NCI-H2227 treated with DMSO at 0.1 percent for 48 hours (cell line): ENCODE measurements at regions not wholly inside any gene's neighbourhood (a gene's known extent, or its start where the extent isn't known, plus 50 kb on each side); places are given as distances from the start of the nearest gene placed in this dataset.

Experiments
- DNase-seq: peaks from one replicate; lab custom pipeline; 2025; lab: John Stamatoyannopoulos, UW

DNA sequence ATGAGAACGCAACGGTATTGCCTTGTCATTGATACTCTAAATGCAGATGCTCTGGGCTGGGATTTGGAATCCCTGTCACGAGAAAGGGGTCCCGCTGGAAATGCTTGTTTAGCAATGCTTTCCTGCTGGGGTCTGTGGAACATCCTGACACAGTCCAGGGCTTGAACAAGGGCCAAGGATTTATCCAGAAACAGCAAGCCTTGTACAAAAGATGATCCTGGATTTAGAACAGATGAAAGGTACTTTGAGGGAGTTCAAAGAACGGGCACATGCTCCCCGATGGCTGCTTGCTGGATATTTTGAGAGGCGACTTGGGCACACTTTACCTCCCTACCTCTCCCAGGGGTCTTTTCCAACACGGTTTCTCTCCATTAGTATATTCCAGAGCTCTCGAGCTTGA lies 108.1 kb upstream of the CELF4 start:
- no peak for DNase-seq

DNA sequence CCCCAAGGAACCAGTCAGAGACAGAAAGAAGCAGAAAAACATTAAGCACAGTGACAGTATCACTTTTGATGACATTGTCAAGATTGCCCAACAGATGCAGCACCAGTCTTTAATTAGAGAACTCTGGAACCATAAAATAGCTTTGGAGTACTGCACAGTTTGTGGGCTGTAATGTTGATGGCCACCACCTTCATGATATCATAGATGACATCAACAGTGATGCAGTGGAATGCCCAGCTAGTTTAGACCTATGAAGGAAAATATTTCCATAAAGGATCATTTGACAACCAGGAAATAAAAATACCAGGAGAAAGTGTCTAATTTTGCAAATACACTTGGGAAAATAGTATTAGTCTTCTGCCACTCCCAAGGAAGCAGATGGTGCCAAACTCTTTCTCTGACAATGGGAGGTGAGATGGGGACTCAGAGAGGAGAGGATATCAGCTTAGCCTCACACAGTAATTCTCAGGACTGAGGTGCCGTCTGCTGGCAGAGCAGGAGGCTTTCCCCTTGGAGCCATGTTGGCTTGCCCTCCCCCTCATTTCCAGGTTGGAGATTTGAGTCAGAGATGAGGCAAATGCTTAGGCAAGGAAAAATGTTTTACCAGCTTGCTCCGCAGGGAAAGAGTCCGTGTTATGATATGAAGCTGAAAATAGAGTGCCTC lies 107.5 kb upstream of the CELF4 start:
- no peak for DNase-seq

DNA sequence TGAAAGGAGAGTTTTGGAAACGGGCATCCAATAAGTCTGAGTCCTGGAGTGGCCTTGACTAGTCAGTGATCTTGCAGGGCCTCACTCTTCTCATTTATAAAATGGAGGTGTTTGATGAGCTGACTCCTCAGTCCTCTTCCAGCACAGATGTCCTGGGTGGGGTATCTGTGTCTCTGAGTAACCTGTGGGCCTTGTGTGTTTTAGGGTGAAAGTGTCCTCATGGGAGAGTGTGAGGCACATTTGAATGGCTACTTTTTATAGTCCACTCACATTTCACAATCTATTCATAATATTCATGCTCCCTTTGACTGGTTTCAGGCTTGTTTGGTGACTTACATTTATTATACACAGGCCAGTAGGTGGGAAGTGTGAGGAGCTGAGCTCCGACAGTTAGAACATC lies 106.4 kb upstream of the CELF4 start:
- no peak for DNase-seq

DNA sequence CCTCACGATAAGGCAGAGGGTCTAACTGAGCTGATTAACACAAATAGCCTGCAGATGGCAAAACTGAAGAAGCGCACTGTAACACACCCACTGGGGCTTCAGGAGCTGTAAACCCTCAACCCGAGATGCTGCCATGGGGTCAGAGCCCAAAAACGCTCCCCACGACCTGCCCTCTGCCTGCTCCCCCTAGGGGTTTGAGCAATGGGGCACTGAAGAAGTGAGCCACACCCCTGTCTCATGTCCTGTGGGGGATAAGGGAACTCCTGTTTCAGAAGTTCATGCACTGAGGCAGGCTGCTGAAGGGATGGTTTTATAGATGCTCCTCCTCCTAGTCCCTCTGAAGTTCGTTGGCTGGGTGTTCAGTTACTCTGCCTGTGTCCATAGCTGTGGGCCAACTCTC lies 105.9 kb upstream of the CELF4 start:
- DNase-seq: no peak

DNA sequence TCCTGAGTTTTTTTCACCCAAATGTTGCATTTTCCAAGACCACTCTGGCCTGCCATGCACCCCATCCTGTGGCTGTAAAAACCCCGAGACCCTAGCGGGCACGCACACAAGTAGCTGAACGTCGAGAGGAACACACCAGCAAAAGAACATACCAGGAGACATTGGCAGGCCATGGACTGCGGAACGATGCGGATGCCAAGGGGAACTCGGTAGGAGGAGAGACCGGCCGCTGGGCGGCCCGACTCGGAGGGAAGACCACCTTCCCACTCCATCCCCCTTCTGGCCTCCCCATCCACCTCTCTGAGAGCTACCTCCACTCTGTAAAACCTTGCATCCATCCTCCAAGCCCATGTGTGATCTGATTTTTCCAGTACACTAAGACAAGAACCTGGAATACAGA lies 105.5 kb upstream of the CELF4 start:
- DNase-seq: no peak

DNA sequence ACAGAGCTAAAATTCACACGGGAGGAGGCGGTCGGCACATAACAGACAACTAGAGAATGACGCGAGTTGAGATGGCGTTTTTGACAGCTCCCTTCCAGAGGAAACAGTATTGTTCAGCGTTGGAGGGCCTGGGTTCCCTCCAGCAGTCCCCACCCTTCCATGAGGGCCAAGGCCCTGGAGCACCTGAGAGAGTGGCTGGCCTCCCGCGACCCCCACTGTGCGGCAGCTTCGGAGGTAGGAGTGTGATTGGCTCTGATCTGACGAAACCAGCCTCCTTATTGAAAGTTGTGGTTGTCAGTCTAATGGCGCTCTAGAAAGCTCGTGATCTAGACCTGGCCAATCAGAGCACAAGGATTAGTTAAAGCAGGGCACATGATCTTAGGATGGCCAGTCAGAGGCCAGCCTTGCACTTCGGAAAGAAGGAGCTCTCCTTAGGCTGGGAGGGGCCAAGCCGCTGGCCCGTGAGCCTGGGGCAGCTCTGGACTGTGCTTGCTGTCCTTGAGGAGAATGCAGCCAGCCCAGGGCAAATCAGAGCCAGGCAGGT lies 104.5 kb upstream of the CELF4 start:
- DNase-seq: no peak

DNA sequence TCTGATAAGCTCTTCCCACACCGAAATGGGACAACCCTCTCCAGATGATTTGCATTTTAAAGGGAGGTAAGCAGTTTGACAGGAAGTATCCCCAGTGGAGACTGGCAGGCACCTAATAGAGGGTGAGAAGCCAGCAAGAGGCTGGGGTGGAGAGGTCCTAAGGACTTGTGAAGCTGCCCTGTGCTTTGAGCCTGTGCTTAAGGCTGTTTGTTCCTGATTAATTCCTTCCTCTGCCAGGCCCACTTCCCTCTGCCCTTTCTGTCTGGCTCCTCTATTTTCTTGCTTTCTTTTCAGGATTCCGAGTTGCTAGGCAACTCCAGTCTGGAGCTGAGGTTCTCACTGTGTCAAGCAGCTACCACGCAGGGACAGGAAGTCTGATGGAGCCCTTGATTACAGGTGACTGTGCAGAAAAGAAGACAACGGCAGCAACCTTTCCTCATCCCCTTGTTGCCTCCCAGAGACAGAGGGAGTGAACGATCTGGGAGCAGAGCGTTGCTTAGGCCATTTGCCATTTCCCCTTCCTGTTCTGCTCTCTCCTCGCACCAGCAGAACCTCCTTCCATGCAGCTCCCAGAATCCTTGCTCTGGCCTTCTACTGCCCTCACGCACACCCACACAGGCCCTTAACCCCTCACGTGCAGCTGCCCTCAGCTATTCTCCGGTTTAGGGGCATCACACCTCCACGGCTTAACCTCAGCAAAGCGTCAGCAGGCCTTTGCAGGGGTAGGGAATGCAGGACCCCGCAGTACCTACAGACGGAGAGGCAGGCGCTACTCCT lies 103.6 kb upstream of the CELF4 start:
- peak; percentile 73 for DNase-seq

DNA sequence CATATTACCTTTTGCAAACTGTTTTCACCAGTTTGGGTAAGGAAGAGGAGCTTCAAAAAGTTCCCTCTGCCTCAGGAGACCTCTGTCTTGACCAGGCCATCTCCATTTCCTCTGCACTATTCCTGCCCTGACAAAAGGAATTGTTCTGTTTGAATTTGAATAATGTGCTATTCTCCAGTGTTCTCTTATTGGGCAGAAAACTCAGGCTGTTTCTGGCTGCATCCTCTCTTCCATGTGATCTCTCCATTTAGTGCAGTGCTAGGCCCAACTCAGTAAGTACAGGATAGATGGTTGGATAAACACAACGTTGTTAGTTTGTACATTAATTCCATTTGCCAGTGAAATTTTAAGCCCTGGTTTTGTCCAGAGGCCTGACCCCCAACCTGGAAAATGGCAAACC lies 102.2 kb upstream of the CELF4 start:
- DNase-seq: no peak

DNA sequence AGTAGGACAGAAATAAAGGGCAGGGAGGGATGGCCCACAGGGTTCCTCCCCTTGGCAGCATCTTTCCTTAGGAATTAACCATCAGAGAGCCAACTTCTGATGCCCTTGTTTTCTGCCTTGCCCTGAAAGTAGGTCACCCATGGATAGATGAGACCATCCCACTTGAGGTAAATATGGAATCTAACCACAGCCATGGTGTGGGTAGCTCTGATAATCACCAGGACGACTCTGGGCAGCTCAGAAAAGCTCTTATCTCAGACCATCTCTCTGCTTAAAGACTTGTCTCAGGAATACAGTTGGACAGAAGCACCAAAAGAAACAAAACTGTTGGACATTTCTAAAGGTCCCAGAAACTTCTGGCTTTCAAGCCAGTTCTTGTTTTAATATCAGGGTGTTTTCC lies 101.4 kb upstream of the CELF4 start:
- DNase-seq: no peak

DNA sequence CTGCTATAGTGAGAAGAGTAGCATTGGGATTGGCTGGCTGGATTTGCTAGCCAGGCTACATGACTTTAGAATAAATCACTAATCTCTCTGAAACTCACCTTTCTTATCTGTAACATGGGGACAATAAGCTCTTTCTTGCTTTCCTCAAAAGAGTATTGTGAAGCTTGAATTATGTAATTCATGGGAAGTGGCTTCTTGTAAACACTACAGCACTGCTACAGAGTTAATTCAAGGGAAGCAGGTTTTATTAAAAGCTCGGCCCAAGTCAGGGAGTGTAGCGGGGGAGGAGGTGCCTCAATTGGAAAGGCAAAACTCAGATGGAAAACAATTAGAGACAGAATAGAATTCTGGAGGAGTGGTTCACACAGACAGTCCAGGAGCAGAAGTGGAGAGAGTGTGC lies 100.9 kb upstream of the CELF4 start:
- DNase-seq: no peak

DNA sequence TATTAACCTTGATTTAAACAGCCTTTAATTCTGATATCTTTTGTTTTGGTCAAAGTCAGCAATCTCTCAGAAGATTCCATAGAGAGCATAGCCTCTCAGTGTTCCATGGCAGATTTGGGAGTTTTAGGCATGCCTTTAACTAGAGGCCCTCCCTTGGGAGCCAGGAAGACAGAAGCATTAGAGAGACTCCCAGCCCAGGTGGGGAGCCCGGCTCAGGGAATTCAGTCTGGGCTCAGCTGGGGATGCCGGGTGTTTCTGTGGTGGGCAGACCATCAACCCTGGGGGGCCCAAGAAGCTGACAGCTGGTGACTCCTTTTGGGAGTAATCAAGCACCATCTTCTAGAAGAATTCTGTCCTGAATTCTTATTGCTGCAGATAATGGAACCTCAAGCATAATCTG lies 99.7 kb upstream of the CELF4 start:
- DNase-seq: no peak

DNA sequence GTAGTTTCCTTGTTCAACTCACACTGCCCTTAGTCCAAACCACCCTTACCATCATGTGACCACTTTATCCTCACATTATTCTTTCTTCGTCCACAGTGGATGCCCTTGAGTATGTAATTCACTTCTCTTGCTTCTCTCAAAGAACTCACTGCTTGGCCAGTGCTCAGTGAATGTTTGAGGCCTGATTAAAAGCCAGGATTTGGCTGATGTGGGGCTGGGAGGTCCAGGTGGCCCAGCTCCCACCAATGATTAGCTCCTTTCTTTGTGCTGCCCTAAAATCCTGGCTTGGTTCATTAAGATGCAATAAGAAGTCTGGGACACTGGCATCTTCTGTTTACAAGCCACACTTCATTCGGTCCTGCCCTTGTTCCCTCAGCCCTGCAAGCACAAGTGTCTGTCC lies 97.8 kb upstream of the CELF4 start:
- no peak for DNase-seq

DNA sequence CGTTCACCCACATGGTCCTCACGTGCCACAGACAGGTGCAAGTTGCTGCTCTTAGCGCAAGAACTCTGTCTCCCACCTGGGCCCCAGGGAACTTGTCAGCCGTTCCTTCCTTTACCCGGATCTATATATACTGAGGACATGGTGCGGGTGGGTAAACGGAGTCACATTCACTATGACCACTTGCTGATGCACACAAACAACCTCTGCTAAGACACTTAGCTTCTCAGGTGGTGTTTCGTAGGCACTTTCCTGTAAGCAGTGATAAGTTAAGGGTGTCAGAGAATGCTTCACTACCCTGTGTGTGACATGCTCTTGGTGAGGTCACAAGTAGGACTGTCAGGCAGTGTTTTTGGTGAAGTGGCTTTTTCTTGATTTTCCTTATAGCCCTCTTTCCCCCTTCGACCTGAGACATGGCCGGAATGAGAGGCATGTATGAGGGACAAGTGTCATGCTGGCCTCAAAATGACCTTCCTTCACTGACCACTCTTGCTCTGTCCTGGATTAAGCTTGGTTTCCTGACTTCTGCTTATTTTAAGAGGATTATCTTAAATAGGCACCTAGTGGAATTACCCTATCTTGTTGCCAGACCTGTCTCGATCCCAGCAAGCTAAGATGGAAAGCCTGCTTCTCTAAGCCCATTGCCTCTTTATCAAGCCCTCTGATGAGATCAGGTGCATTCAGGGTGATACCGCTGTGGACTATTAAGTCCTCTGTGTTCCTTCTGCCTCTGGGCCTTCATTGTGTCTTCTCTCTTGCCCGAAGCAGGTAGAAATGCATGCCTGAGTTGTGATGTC lies 97.1 kb upstream of the CELF4 start:
- no peak for DNase-seq

DNA sequence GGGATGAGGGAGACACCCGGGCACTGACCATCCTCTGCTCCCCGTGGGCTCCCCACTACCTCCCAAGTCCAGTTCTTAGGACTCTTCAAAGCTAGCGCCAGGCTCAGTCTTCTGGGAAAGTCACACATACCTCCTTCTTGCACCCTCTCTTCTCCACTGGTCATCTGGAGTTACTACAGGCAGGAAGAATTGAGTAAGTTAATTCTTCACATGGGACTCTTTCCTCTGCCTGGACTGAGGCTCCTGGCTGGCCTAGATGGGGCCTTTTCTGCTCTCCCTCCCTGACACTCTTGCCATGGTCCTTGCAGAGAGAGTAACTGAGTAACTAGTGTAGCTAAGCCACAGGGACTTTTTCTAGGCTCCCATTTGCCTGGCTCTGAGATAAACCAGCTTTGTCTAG lies 96.5 kb upstream of the CELF4 start:
- DNase-seq: no peak

DNA sequence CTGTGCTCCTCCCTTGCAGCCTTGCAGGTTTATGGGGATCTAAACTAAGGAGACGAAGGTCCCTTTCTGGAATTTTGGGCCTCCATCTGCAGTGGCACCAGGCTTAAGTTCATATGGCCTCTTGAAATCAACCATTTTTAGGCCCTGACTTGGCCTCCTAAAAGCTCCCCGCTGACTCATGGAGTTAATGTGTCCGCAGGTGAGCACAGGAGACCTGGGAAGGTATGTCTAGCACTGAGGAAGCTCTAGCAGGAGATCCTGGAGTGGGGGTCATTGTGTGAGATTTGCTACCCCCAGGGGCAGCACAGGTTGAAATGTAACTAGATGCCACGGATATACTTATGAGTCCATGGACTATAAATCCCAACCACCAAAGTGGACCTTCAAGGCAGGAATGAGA lies 95.9 kb upstream of the CELF4 start:
- DNase-seq: no peak

DNA sequence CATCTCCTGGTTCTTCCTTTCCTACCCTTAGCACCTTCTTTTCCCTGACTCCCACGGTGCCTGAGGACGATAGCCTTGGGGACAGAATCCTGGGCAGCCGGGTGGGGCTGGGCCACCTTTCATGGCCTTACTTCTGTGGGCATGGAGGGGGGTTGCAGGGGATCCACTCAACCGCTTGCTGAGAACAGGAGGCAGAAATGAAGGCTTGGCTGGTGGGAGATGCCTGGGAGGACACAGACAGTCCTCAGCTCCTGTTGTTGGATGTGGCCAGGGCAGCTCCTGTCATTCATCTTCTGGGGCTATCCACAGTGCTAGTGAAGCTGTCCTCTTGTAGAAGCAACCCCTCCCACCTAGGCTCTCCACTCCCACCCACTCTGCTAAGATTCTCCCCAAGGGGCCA lies 95.5 kb upstream of the CELF4 start:
- DNase-seq: no peak

DNA sequence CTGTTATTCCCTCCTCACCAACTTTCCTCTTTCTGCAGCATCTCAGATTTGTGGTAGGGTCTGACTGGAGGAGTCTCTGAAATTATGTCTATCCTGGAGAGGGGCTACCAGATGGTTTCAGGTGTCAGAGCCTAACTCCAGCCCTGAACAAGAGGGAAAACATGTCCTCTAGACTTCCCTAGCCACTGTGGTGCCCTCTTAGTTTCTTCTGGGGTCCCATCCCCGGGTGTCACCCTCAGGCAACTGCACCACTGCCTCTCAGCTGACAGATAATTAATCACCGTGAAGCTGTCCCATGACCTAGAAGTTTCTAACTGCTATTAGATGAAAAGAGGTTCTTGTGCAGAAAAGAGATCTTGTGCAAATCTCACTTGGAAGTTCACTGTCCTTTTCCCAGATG lies 95.1 kb upstream of the CELF4 start:
- no peak for DNase-seq

DNA sequence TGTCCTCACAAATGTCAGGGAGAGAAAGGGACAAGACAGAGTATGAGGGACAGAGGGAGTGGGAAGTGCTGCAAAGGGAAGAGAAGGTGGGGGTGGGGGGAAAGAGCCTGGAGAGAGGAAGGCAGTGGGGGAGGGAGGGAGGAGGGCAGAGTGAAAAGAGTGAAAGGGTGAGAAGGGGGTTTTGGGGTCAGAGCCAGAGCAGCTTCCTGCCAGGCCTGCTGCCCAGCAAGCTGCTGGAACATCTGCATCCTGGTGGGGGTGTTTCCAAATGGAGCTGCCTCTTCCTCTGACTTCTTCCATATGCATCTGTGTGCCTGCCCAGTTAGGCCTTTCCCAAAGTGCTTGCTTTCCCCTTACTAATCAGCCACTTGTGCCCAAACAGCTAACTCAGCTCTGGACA lies 94.3 kb upstream of the CELF4 start:
- no peak for DNase-seq

DNA sequence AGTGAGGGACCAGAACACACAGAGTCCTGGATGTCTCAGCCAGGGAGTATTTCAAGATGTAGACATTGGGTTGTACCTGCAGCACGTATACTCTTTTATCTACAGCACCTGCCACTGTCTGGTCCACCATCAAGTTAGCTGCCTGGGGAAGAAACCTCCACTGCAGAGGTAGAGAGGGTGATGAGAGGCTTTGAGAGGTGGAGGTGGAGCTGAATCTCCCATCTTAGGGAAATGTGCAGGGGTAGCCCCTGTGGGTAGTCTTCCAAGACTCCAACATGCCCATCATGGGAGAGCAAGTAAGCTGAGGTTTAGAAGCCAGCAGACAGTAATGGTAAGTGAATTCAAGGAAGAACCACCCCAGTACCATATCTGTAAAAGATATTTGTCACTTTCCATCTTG lies 93.3 kb upstream of the CELF4 start:
- DNase-seq: no peak

DNA sequence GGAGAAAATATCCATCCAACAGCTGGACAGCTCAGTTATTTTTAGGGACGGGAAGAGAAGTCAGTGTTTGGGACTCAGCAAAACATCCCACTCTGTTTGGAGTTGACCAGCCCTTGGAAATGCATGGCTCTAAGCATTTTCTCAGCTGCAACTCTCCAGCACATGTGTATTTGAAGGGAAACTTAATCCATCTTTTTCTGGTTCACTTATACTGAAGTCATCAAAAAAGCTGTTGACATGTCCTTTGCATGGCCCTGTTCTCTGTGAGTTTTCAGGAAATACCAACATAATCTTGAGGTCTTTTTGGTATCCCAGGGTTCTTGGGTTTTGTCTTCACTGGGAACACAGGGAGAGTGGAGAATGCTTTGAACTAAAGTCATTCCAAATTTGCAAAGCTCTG lies 91.9 kb upstream of the CELF4 start:
- no peak for DNase-seq

DNA sequence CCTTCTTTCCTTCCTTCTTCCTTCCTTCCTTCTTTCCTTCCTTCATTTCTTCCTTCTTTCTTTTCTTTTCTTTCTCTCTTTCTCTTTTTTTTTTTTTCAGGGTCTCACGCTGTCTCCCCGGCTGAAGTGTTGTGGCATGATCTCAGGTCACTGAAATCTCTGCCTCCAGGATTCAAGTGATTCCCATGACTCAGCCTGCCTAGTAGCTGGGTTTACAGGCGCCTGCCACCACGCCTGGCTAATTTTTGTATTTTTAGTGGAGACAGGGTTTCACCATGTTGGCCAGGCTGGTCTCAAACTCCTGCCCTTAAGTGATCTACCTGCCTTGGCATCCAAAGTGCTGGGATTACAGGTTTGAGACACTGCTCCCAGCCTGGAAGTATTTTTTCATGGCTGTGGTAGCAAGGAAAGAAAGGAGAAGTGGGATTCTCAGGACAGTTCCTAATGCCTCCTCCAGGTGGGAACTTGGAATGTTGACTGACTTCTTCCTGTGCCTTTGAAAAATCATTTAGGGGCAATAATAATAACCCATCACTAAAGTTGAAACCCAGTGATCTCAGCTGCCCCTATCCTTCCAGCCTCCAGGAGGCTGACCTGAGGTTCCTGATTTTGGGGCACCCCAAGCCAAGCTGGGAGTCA lies 89.3 kb upstream of the CELF4 start:
- DNase-seq: no peak

DNA sequence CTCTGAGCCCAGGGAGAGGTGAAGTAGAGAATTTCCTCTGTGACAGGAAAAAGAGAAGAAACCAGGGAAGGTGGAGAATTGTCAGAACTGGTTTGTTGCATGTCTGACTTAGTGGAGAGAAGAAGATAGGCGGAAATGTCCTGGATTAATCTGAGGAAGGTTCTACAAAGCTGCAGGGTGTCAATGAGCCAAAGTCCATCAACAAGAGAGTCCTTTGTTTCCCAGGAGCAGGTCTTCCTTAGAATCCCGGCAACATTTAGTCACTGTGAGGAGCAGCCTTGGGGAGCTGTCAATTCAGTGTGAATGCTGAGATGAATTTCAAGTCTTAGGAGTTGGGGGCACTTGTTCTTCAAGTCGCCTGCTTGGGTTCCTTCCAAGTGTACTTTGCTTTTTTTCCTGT lies 88.4 kb upstream of the CELF4 start:
- DNase-seq: no peak
